D341Med (cell line): ENCODE measurements at regions not wholly inside any gene's neighbourhood (a gene's known extent, or its start where the extent isn't known, plus 50 kb on each side); places are given as distances from the start of the nearest gene placed in this dataset.
"Not testable (repeated sequence)": the region's sequence is repeated elsewhere in the genome, so short reads cannot be mapped to it uniquely, and the experiment has no call there.

Experiments used
- DNase-seq: peaks from one replicate; pipeline ENCODE4 v3.0.0; 2012; ENCODE audit warnings: low spot score

DNA sequence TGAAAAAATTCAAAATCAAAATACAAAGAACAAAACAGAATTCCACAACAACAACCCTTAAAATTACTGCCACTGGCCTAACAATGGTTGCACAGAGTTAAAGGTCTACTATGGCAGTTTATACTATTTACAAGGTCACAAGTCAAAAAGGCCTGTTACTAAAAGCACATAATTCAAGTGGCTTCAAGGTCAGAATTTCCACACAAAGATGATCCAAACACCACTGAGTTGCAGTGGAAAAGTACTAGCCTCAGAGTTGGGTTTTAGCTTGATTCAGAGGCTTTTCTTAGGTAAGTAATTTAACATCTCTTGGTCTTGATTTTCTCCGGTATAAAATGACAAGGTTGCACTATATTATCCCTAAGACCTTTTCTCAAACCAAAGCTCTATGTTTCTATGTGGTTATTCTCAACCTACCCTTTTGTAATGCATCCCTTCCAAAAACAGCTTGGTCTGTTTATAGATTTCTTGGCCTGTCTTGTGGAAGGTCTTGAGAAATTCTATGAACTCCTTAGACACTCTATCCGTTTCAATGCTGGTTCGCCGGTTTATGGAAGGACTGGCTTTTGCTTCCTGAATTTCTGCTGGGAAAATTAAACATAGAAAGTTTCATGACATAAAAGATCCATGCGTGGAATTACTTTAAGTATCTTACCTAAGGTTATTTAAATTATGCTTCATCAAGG lies 69.5 kb downstream of the MDH2 start:
- not testable (repeated sequence) for DNase-seq

DNA sequence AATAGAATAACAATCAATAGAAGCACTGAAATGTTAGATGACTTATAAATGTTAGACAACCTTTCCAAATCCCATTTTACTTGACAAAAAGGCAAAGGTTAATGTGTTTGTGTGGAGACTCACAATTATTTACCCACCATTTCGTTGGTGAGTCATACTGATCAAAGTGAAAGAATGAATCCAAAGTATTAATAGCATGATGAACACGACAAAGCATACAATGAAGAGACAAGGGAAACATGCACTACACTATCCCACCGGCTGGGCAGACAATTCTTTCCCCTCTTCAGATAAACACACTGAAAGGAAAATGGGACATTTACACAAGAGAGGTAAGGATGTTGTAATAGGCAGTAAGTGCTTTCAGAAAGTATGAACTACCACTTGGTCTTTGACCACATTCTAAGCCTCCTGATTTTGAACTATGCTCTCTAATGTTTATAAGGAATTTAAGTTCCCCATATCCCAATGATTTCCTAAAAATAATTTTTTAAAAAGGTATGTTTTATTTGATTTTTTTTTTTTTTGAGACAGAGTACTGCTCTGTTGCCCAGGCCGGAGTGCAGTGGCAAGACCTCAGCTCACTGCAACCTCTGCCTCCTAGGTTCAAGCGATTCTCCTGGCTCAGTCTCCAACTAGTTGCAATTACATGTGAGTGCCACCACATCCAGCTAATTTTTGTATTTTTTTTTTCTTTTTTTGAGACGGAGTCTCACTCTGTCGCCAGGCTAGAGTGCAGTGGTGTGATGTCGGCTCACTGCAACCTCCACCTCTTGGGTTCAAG lies 70.5 kb downstream of the MDH2 start:
- not testable (repeated sequence) for DNase-seq

DNA sequence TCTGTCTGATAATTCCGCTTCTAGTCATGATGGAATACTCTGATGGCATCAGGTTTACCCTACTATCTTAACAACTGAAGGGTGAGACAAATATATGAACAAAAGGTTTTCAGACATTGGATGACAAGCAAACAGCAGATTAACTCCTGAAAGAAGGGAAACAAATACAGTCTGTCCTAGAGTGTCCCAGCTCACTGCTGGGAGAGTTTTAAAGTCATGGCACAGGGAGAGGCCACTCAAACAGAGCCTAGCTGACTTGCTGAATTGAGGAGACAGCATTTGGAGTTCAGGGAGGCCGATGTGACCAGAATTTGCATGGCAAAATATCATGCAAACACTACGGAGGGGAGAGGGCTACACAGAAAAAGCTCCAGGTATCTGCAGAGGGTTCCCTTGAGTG lies 73.1 kb downstream of the MDH2 start:
- DNase-seq = no peak

DNA sequence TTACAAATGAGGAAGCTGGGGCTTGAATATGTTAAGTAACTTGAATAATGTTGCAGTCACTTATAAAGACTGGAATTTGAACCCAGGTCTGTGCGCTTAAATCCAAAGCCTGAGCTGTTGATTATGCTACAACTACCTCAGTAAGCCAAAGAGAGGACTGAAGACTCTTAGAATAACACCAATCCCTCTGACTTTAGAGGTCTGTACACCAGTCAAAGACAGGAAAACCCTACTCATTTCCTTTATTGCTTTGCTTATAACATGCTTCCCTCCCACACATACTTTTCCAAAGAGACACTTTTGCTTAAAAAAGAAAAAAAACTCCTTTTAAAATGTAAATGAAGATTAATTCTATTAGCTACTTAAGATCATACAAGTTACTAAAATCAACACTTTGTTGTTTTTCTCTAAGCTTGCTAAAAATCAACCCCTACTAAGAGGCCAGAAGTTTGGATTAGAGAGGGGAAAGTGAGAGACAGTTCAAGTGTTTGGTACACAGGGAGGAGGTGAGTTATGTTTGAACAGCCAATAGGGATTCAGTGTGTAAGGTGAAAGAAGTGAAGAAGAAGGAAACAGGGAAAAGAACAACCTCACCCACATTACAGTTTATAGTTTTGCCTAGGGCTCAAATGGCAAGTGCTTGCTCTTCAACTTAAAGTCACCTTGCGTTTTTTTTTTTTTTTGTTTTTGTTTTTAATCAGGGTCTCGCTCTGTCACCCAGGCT lies 74.8 kb downstream of the MDH2 start:
- DNase-seq = no peak

DNA sequence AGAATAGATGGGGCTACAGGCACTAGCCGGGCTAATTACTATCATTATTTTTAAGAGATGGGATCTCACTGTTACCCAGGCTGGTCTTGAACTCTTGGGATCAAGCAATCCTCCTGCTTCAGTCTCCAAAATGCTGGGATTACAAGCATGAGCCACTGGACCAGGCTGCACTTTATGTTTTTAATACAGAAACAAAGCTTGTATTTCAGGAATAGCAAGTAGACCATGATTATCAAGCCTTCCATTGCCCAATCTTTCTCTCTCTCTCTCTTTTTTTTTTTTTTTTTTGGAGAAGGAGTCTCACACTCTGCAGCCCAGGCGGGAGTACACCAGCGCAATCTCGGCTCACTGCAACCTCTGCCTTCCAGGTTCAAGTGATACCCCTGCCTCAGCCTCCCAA lies 75.4 kb downstream of the MDH2 start:
- DNase-seq = no peak

DNA sequence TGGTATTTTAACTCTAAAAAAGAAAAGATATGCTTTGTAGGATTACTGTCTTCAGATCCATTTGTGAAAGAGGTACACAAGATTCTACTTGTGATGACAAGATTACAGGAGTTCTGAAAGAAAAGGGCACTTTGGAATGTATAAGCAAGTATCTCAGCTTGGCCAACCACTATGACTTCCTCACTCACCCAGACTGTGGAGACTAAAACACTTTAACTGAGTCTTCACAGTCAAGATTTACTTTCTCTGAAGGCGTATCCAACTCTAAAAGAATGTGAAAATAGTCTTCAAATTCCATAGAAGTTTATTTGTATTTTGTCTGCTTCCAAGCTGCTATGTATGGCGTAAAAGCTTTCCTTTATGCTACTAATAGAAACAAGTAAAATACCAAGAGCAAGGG lies 76.1 kb upstream of the SRRM3 start:
- no peak for DNase-seq

DNA sequence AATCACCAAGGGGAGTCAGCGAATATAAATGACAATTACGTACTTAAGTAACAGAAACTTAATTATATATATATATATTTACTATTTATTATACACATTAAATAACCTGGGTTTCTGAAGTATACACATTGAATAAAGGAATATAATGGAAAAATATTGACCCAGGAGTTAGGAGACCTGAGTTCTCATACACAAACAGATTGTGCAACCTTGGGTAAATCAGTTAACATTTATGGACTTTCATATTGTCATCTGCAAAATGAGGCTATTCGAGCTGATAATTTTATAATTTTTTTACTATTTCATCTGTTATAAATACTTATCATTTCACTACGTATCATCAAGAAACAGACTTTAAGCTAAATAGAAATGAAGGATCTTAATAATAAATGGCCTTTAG lies 75.1 kb upstream of the SRRM3 start:
- no peak for DNase-seq

DNA sequence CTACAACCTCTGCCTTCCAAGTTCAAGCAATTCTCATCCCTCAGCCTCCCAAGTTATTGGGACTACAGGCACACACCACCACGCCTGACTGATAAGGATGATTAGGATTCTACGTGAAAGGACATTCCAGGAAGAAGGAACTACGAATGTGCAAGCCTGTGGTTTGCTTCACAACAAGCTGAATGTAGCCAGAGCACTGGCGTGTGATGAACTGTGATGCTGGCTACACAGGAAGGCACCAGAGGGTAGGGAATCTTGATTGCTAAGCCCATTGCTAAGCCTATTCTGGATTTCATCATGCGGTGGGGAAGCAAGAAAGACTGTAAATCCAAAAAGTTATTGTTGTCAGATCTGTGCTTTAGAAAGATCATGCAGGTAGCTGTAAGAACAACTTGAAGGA lies 72.3 kb upstream of the SRRM3 start:
- no peak for DNase-seq

DNA sequence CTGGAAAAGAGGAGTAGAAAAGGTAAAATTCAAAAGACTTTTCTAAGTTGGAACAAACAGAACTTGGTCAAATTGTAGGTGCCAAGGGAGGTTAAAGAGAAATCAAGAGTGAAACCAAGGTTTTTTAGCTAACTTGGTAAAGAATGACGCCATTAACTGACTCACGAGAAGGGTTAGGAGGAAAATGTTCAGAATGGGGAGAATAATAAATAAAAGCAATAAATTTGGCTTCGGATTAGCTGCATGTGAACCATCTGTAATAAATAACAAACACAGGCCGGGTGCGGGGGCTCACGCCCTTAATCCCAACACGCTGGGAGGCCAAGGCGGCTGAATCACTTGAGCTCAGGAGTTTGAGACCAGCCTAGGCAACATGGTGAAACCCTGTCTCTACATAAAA lies 71.9 kb upstream of the SRRM3 start:
- no peak for DNase-seq

DNA sequence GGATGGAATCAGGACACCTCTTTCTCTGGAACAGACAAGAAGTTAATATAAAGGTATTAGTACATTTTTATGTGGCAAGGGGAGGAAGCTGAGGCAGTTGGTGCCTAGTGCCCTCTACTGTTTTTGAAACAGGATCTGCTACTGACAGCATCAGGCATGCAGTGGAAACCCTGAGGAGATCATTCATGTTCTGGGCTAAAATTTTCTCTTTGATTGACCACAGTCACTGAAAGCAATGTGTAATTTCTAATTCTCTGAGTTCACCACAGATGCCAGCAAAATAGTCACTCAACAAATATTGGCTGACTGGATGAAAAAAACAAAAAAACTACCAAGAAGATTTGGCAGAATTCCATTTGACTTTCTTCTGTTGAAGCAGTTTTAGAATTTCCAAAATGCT lies 71.0 kb upstream of the SRRM3 start:
- peak; percentile 48 for DNase-seq

DNA sequence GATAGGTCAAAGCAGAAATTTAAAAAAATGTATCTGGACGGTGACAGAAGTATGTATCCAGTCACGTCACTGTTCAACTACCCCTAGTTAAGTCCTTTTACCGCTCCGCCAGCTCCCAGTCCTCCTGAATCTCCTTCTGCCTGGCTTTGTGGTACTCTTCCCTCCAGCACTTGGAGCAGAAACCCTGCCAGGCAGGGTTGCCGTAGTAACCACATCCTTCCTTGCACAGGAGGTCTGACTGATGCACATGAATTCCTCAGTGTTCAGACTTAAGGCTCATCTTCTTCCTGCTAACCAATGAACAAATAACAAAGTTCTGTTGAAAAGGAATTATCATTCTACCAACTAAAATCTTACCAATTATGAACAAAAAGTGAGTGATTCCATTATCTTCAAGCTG lies 69.8 kb upstream of the SRRM3 start:
- not testable (repeated sequence) for DNase-seq

DNA sequence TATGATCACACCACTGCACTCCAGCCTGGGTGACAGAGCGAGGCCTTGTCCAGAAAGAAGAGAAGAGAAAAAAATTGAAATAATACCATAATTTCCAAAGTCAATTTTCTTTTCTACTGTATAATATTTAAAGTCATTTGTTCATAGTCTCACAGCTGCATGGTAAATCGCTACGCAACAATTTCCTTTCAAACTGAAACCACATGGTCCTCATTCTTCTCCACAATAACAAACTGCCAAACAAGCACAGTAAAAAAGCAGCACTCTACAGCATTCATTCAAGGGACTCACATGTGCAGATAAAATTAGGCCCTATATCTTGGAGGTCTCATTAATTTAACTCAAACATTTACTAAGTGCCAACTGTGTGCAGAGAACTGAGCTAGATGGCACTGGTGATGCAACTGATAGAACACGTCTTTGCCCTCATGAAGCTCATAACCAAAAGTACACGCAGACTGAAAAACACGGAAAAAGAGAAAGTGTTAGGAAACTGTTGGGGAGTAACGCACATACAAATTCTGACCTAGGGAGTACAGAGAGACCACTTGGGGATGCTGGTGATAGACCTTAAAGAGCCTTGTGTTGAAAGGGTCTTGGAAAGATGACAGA lies 68.4 kb upstream of the SRRM3 start:
- DNase-seq = no peak

DNA sequence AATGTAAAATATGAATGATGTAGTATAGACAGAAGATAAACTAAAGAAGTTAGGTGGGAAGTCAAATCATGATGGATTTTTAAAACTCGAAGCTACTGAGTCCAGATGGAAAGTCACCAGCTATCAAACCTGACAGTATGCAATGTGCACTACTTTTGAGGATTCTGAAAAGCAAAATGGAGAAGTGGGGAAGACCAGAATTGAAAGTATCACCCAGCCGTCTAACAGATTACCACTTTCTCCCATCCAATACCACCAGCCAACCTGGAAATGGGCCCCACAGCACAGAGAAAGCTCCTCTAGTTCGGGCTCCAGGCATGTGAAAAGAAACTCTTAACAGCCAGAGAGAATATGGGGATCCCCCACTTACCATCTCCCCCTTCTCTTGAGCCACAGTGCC lies 67.9 kb upstream of the SRRM3 start:
- no peak for DNase-seq

DNA sequence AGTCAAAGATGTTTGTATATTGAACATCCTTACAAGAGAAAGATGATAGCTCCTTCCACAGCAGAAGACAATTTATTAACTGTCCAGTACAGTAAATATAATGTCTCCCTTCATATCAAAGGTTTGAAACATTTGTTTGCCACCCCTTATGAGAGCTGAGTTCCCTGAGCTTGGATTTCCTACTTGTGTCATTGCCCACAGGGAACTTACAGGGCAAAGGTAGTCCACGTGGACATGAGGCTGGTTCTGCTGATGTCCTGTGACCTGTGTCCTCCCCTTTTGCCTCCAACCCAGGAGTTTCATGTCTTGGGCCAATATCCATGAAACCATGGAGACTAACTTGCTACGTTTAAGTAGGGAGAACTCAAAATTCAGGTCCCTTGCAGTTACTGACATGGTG lies 66.4 kb upstream of the SRRM3 start:
- not testable (repeated sequence) for DNase-seq

DNA sequence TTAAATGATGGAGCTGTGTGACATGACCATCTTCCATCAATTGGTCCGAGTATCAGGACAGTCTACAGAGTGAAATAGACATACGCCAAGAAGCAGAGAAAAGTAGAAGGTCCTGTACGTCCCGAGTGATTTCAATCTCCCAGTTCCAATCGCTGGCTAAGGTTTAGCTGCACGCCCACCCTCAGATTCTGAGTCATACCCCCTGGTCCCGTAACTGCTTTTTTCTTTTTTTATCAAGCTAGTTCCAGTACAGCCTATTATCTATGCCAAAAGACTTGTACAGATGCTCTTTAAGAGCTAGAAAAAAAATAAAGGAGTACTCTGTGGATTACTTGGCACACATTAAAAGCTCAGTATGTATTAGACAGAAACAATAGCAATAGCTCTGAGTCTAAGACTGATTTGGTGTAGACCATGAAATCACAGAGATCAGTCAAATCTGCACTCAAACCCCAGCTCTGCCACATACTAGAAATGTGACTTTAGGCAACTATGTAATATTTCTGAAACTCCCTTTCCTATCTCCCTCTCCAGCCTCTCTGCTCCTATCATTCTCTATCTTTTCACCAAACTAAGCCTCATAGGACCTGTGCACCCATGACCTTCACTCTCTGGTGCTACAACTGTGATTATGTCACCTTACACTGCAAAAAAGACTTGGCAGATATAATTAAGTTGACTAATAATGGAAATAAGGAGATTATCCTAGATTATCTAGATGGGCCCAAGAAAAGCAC lies 63.0 kb upstream of the SRRM3 start:
- DNase-seq = not testable (repeated sequence)

DNA sequence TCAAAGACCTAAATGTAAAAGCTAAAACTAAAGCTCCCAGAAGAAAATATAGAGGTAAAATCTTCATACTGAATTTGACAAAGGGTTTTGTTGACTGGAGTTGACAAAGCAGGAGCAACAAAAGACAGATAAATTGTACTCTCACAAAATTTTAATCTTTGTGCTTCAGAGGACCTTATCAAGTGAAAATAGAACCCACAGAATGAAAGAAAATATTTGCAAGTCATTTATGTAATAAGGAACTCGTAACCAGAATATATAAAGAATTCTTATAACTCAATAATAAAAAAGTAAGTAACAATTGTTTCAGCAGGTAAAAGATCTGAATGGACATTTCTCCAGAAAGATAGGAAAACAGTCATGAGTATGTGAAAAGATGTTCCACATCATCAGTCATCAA lies 62.0 kb upstream of the SRRM3 start:
- no peak for DNase-seq

DNA sequence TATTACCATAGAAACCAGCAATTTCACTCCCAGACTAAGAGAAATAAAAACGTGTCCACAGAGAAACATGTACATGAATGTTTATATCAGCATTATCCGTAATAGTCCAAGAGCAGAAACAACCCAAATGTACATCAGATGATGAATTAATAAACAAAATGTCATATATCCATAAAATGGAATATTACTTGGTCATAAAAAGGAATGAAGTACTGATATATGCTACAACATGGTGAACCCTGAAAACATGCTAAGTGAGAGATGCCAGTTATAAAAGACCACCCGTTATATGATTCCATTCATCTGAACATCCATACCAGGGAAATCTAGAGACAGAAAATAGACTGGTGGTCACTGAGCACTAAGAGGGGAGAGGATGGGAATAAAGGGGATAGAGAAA lies 61.4 kb upstream of the SRRM3 start:
- DNase-seq = not testable (repeated sequence)

DNA sequence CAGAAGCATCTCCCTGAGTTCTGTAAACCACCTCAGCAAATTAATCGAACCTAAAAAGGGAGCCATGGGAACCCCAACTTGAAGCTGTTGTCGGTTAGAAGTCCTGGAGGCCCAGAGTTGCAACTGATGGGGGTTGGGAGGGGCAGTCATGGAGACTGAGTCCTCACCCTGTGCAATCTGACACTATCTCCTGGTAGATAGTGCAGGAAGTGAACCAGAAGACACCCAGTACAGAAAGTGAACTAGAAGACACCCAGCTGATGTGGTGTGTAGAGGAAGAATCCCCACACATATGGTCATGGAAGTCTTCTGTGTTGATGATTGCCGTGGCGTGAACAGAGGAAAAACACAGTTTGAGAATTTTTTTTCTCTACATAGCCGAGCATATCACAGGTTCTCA lies 58.8 kb upstream of the SRRM3 start:
- no peak for DNase-seq

DNA sequence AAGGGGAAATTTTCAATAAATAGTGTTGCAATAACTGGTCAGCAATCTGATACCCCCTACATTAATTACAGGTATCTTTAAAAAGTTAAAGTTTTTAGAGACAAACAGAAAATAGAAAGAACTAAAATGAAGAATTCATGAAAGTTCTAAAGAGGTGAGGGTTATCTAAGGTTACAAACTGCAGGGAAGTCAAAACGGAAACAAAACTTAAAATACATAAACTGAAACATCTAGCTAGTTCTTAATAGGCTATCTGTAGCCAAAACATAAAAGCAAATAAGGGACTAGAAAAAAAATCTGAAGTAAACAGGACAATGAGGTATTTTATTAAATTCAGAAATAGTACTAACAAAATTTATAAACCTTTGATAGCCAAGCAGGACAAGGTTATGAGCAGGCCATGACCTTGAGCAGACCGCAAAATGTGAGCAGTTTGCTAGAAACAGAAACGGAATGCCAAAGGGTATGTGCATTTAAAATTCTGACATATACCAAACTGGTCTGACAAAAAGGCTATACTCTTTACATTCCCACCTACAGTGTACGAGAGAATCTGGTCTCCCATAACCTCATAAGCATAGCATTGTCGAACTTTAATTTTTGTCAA lies 56.9 kb upstream of the SRRM3 start:
- not testable (repeated sequence) for DNase-seq

DNA sequence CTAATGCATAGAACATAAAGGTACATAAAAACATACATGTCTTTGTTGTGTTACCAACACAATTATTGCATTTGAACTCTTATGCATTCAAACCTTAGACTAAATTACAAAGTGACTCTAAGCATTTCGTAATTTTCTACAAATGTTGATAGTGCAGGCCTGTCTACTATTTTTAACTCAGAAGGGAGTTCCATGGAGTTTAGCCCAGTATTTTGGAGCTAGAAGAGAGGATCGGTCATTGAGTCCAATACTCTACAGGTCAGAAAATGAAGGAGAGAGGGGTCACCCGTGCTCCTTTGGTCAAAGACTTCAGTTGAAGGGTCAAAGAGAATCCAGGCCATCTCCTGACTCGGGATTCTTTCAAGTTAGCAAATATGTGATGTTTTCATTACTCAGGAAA lies 55.3 kb upstream of the SRRM3 start:
- DNase-seq = no peak

DNA sequence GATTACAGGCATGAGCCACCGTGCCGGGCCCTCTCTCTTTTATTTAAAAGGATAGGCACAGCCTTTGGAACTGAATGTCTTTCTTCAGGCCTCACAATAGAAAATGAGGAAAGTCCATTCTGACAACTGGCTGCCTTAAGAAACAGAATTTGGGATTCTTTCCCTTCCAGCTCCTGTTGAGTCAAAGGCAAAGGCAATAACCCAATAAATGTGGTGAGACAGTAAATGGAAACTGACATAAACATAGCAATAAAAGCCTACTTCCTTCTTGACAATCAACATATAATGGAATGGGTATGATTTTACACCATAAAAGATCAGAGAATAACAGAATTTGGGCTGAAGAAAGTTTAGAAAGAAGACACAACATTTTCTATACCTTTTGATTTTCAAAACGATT lies 52.7 kb upstream of the SRRM3 start:
- DNase-seq = not testable (repeated sequence)
